Panc1 (cell line): ENCODE measurements at regions not wholly inside any gene's neighbourhood (a gene's known extent, or its start where the extent isn't known, plus 50 kb on each side); places are given as distances from the start of the nearest gene placed in this dataset.

Source experiments
- POLR2AphosphoS5 ChIP-seq: IDR thresholded peaks from 2 replicates; pipeline ENCODE4 v1.6.1; 2012; ENCODE audit warnings: mild to moderate bottlenecking, low read depth, low read length, moderate library complexity
- SIN3A ChIP-seq: IDR thresholded peaks from 2 replicates; pipeline ENCODE4 v1.6.1; 2012; ENCODE audit warnings: low read depth, mild to moderate bottlenecking, low read length, moderate library complexity, borderline replicate concordance; ENCODE audit not compliant: insufficient read depth
- TCF7L2 ChIP-seq: IDR thresholded peaks from 2 replicates; pipeline ENCODE4 v1.6.1; 2011; ENCODE audit warnings: mild to moderate bottlenecking, low read depth, low read length, inconsistent platforms
- TF ChIP-seq, protein P1 (sequence below): fragments of 450-650 bp; IDR thresholded peaks from 2 replicates; pipeline ENCODE4 v1.5.1; 2017; ENCODE audit warnings: mild to moderate bottlenecking

GRCh38 chr5:159645179-159645846 is 271.0 kb upstream of the ADRA1B start:
- TF ChIP-seq POLR2AphosphoS5 (no peak), TCF7L2 (no peak), SIN3A (no peak)
- TF ChIP-seq, protein P1, sequence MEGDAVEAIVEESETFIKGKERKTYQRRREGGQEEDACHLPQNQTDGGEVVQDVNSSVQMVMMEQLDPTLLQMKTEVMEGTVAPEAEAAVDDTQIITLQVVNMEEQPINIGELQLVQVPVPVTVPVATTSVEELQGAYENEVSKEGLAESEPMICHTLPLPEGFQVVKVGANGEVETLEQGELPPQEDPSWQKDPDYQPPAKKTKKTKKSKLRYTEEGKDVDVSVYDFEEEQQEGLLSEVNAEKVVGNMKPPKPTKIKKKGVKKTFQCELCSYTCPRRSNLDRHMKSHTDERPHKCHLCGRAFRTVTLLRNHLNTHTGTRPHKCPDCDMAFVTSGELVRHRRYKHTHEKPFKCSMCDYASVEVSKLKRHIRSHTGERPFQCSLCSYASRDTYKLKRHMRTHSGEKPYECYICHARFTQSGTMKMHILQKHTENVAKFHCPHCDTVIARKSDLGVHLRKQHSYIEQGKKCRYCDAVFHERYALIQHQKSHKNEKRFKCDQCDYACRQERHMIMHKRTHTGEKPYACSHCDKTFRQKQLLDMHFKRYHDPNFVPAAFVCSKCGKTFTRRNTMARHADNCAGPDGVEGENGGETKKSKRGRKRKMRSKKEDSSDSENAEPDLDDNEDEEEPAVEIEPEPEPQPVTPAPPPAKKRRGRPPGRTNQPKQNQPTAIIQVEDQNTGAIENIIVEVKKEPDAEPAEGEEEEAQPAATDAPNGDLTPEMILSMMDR = no peak
